KOPT-K1 (cell line): ENCODE measurements at regions not wholly inside any gene's neighbourhood (a gene's known extent, or its start where the extent isn't known, plus 50 kb on each side); places are given as distances from the start of the nearest gene placed in this dataset.
"Not testable (repeated sequence)": the region's sequence is repeated elsewhere in the genome, so short reads cannot be mapped to it uniquely, and the experiment has no call there.

Experiments
- H3K27ac ChIP-seq: fragments of 200-600 bp; sonication (generic); 2 replicates; pipeline ENCODE4 v1.5.1; 2016; ENCODE audit warnings: antibody characterized with exemption, mild to moderate bottlenecking, low read depth, low read length; ENCODE audit not compliant: poor library complexity, severe bottlenecking
- H3K36me3 ChIP-seq: fragments of 200-600 bp; sonication (generic); 2 replicates; pipeline ENCODE4 v1.5.1; 2017; ENCODE audit warnings: antibody characterized with exemption, mild to moderate bottlenecking, low read length, moderate library complexity; ENCODE audit not compliant: insufficient read depth
- H3K9me3 ChIP-seq: fragments of 200-600 bp; sonication (generic); 2 replicates; pipeline ENCODE4 v1.5.1; 2017; ENCODE audit warnings: antibody characterized with exemption, low read length, mild to moderate bottlenecking; ENCODE audit not compliant: insufficient read depth, poor library complexity, severe bottlenecking

DNA sequence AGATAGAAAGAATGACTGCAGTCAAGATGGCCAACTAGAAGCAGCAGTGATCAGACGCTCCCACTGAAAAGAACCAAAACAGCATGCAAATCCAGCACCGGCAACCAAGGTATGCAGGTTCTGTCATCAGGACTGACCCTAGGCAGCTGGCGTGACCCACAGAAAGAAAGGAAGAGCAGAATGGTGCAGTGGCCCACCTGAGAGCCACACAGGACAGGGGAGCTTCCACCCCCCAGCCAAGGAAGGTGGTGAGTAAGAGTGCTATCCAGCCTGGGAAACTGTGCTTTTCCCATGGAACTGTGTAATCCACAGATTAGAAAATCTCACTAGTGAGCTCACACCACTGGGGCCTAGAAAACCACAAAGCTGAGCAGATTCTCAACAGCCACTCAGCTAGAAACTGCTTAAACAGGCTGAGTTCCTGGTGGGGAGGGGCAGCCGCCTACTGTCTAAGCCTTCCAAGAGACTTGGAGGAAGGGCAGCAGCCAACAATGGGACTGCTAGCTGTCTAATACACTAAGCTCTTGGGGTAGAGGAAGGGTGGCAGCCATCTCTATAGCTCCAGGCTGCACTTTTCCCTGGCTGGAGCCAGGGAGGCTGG is 127.9 kb downstream of the EVA1A start:
- no peak overlapping the region for H3K27ac ChIP-seq

DNA sequence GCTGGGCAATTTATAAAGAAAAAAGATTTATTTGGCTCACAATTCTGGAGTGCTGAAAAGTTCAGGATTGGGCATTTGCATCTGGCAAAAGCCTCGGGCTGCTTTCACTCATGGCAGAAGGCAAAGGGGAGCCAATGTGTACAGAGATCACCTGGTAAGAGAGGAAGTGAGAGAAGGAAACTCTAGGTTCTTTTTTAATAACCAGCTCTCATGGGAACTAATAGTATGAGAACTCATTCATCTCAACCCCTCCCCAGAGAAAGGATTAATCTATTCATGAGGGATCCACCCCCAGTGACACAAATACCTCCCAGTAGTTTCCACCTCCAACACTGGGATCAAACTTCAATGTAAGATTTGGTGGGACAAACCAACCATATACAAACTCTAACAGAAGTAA is 129.0 kb downstream of the EVA1A start:
- Histone ChIP-seq H3K27ac (no peak overlapping the region), H3K36me3 (no peaks in the 10 kb centered on the region), H3K9me3 (no peaks in the 10 kb centered on the region)

More for the DNA sequence above, 127.9 kb downstream of the EVA1A start:
- Histone ChIP-seq H3K36me3 (no peaks in the 10 kb centered on the region), H3K9me3 (no peaks in the 10 kb centered on the region)

DNA sequence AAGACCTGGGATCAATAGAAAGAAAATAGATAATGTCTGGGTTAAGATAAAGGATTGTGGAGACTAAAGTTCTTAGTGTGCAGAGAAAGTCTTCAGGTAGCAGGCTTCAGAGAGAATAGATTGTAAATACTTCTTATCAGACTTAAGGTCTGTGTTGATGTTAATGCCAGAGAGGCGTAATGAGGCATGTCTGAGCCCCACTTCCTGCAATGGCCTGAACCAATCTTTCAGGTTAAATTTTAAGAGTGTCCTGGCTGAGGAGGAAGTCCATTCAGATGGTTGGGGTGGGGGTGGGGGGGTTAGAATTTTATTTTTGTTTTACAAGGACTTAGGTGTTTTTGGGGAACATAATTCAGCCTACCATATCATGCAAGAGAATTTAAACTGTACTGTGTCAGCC is 129.5 kb downstream of the EVA1A start:
- Histone ChIP-seq H3K36me3 (no peaks in the 10 kb centered on the region), H3K27ac (no peak overlapping the region)

DNA sequence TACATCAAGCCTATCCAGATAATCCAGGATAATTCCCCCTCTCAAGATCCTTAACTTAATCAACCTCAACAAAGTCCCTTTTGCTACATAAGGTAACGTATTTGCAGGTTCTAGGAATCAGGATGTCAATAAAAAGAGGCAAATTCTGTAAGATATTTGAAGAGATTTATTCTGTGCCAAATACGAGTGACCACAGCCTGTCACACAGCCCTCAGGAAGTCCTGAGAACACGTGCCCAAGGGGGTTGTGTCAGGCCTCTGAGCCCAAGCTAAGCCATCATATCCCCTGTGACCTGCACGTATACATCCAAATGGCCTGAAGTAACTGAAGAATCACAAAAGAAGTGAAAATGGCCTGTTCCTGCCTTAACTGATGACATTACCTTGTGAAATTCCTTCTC is 130.3 kb downstream of the EVA1A start:
- H3K9me3 ChIP-seq, H3K27ac ChIP-seq, H3K36me3 ChIP-seq: not testable (repeated sequence)

More for the DNA sequence above, 129.5 kb downstream of the EVA1A start:
- no peaks in the 10 kb centered on the region for H3K9me3 ChIP-seq

DNA sequence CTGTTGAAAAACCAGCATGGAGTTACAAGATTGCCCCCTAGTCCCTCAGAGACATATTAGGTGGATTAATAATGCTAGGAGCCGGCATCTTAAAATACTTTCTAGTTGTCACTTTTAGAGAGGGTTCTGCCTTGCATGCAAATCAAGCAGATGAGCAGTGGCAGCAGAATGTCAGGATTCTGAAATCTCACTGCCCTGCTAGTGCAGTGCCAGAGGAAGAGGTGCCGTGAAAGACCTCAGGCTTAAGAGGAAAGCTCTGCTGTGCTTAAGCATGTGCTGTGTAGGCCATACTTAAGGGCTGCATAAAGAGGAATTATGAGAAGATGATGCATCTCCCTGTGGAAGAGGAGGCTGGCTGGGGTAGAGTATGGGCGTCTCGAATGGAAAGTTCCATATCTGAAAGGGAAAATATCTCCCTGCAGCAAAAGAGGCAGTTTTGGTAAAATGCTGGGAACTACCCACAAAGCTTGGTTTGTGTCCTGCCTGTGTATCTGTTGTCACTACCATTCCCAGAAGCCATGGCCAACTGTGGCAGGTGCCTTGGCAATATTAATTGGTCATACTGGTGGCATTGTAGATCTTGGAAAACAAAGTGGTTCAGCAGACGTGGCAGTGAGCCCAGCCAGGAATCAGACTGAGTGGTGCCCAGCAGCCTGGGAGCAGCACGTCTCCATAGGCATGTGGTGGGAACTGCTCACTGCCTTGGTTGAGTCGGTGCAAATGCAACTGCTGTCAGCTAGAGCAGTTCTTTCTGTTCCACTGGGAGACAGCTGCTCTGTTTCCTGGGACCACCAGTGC is 131.9 kb downstream of the EVA1A start:
- Histone ChIP-seq H3K36me3 (no peaks in the 10 kb centered on the region), H3K9me3 (peaks cover 12% of the 10 kb centered on the region), H3K27ac (no peak overlapping the region)

DNA sequence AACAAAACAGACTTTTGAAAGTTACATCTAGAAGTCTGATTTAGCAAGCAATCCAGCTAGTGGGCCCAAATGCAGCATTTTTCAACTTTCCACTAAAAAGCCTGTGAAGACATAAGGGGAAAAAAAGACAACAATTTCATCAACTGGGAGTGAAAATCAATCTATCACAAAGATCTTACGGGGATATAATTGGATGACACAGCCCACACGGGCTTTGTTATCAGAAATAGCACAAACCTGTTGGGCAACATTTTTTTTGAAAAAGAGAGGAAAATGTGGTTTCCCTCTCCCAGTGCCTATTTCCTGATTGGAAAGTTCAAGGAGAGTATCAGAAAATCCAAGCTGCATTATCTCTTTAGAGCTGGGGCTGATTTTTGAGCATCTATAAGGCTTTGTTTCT is 132.7 kb downstream of the EVA1A start:
- no peaks in the 10 kb centered on the region for H3K36me3 ChIP-seq
- peaks cover 12% of the 10 kb centered on the region for H3K9me3 ChIP-seq
- no peak overlapping the region for H3K27ac ChIP-seq

DNA sequence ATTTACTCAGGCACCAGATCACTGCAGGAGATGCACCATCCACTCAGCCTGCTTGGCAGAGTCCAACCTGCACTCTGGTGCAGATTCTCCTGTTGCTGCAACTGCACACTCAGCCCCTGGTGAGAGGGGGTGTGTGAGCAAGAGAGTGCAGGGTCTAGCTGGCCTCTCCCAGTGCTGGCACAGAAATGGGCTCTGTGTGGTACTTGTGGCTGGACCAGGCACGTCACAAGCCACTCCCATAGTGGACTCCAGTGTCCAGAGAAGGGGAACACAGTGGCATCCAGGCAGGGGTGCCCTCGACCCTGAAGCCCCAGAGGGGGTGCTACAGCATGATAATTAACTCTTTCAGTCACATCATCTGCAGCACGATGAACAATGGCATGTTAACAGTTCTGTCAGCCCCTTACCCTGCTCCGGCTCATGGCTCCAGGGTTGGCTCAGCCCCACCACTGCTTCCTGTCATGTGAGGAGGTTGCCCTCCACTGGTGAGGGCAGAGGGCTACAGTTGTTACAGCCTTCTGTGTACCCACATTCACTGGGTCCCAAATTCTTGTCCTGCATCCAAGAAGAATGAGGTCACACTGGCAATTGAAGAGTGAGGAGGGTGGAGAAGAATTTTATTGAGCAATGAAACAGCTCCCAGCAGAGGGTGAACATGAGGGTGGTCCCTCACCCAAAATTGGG is 135.7 kb downstream of the EVA1A start:
- Histone ChIP-seq H3K9me3 (peaks cover 12% of the 10 kb centered on the region), H3K36me3 (no peaks in the 10 kb centered on the region), H3K27ac (no peak overlapping the region)

DNA sequence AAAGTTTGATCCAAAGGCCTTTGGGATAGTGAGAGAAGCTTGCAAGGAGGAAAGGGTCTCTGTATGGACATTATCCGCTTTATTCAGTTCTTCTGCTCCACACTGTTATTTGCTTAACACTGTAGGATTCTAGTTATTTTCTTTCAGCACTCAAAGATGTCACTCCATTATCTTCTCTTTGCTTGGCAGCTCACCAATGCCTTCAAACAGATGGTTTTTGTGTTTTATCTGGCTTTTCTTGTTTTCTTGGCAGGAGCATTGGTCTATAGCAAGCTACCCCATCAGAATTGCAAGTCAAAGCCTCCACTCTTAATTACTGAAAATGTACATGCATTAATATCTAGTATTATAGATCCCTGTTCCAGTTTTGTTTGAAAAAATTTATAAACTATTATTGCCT is 138.8 kb downstream of the EVA1A start:
- peaks cover 12% of the 10 kb centered on the region for H3K9me3 ChIP-seq
- H3K36me3 ChIP-seq: no peaks in the 10 kb centered on the region
- H3K27ac ChIP-seq: no peak overlapping the region

DNA sequence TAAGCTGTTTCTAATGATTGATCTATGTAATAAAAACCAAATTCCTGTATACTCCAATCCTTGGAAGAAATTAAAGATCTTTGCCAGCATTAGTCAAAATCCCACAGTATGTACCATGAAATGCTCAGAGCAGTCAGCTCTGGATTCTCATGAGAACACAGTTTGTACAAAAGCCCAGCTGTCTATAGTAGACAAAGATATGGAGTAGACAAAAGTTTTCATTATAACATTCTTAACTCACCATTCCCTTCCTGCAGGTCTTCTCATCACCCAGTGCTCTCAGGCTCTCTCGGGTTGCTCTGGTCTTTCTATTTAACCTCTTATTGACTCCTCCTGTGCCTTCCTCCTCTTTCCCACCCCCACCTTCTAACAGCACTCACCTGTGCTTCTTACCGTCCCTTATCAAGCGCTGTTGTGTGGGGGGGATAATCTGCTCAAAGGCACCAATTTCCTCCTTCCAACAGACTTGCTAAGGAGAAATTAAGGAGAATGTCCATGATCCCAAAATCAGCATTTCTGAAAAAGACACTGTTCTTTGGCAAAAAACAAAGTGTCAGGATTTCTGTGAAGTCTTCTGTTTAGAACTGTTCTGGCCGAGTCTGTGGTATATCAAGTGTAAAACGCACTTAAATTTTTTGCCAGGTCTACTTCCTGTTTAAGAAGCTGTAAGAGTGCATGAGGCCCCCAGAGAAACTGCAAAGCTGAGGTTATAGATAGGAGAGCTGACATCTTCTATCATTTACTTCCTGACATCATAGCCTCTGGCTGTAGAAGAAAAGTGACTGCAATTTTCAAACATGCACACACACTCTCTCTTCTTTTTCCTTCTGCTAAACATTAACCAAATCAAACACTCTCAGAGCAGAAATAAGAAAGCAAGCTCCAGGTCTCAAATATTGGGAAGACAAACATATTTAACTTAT is 144.1 kb downstream of the EVA1A start:
- Histone ChIP-seq H3K36me3 (no peaks in the 10 kb centered on the region), H3K27ac (peak overlapping the region; percentile 66), H3K9me3 (no peaks in the 10 kb centered on the region)

DNA sequence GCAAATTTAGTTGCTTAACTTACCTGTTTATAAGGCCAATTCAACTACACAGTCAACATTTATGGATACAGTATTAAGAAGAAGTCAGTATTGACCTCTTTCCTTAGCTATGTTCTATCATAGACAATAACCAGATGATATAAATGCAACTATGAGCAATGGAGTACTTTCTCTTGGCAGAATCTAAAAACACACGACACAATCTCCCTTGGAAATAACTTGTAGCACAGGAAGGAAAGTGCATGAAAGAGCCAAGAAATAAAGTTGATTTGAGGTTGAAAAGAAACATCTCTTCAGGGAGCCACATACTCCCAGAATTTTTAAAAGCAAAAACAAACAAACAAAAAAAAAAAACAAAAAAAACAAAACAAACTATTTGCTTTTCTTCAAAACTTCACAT is 145.0 kb downstream of the EVA1A start:
- Histone ChIP-seq H3K27ac (no peak overlapping the region), H3K36me3 (no peaks in the 10 kb centered on the region), H3K9me3 (peaks cover 1% of the 10 kb centered on the region)

DNA sequence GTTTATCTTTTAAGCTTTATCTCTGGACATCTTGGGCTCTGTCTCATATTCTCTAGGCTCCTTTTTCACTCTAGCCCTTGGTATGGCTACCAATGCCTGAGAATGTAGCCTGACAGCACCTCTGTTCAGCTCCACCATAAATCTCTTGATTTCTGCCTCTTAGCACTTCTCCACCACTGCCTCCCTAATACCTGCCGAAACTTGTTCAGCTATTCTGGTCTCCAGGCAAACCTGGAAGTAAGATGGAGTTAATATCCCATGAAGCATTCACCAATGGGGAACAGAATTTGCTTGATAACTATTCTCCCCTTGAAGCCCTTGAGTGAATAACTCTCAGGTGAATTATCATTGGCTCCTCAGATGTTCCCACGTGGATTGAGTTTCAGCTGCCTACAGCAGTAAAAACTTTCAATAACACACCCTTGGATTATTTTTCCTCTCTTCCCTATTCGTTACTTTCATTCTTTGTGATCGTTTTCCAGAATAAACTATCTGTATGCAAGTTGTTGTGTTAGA is 145.6 kb downstream of the EVA1A start:
- Histone ChIP-seq H3K9me3 (peaks cover 7% of the 10 kb centered on the region), H3K36me3 (no peaks in the 10 kb centered on the region), H3K27ac (no peak overlapping the region)

DNA sequence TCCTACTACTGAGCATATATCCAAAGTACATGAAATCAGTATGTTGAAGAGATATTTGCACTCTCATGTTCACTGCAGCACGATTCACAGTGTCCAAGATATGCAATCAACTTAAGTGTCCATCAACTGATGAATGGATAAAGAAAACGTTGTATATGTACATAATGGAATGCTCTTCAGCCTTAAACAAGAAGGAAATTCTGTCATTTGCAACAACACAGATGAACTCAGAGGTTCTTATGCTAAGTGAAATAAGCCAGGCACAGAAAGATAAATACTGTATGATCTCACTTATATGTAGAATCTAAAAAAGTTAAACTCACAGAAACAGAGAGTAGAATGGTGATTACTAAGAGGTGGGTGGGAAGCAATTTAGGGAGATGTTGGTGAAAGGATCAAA is 149.2 kb downstream of the EVA1A start:
- Histone ChIP-seq H3K36me3 (no peaks in the 10 kb centered on the region), H3K9me3 (peaks cover 13% of the 10 kb centered on the region), H3K27ac (no peak overlapping the region)

DNA sequence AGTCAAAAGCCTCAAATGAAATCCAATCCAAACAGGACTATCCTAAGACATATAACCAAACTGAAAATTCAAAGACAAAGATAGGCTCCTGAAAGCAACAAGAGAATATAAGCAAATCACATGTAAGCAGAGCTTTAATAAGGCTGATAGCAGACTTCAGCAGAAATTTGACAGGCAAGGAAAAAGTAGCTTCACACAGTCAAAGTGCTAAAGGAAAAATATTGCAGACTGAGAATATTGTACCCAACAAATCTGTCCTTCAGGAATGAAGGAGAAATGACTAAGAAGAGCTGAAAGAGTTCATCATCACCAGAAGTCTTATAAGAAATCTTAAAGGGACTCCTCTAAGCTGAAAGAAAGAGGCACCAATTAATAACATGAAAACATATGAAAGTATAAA is 150.0 kb downstream of the EVA1A start:
- no peaks in the 10 kb centered on the region for H3K36me3 ChIP-seq
- H3K27ac ChIP-seq: no peak overlapping the region
- peaks cover 13% of the 10 kb centered on the region for H3K9me3 ChIP-seq

DNA sequence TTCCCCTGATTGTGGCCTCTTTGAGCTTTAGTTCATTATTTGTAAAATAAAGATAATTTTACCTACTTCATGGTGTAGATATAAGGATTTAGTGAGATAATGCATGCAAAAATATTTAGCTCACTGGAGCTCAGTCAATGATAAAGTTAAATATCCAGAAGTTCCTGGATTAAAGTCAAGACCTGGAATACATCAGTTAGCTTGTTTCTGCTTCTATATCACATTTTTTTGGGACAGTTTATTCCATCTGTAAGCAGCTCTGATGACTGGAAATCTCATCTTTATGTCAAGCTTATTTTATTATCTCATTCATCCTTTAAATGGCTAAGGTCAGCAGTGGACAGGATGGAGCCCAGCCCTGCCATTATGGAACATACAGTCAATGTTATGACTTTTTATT is 152.0 kb downstream of the EVA1A start:
- H3K27ac ChIP-seq: no peak overlapping the region
- no peaks in the 10 kb centered on the region for H3K36me3 ChIP-seq
- peaks cover 13% of the 10 kb centered on the region for H3K9me3 ChIP-seq
